ENCODE measurements at regions not wholly inside any gene's neighbourhood (a gene's known extent, or its start where the extent isn't known, plus 50 kb on each side); places are given as distances from the start of the nearest gene placed in this dataset.

DNA sequence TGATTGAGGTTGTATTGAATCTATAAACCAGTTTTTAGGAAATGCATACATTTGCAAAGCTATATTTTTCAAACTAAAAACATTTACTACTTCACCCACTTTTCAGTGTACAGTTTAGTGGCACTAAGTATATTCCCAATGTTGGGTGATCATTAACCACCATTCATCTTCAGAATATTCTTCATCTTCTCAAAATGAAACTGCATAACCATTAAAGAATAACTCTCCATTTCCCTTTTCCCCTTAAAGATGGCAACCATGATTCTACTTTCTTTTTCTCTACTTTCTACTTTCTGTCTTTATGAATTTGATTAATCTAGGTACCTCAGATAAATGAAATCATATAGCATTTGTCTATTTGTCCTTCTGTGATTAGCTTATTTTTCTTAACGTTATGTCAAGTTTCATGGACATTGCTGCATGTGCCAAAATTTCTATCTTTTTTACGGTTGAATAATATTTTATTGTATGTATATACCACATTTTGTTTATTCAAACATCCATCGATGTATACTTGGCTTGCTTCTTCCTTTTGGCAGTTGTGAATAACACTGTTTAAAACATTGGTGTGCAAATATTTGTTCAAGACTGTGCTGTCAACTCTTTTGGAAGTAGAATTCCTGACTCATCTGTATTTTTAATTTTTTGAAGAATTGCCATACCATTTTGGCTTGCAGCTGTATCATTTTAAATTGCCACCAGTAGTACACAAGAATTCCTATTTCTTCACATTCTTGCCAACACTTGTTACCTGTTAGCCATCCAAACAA, 104.9 kb downstream of the RPRM start:
- no peak for TF ChIP-seq POLR2A (IDR thresholded peaks at IDR 0.05; ENCODE audit: extremely low read depth, insufficient read length)
- TF ChIP-seq CTCF (IDR thresholded peaks at IDR 0.05; ENCODE audit: low read depth, low read length), result no peak

All from NB4 (cell line).